ENCODE measurements at regions not wholly inside any gene's neighbourhood (a gene's known extent, or its start where the extent isn't known, plus 50 kb on each side); places are given as distances from the start of the nearest gene placed in this dataset.

DNA sequence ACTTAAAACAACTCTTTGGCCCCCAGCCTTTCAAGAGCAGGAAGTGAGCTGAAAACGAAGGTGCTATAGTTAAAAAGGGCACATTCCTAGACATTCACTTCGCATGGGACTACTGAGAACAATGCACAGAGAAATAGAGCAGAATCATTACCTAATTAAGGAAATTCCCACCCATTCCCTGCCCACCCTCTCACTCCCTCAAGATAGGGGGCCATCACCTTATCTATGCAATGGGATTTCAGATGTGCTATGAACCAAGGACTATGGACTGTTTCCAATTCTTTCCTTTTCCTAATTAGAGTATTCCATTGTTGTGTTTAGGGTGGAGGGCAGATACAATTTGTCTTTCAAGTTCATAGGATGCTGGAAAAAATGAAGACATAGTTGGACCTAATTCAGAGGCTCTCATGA is 476.8 kb downstream of the CETN3 start:
- WGBS, 2 experiments (ENCODE audit: extremely low coverage in 2 of 2, insufficient read length in 1 of 2) = no CpG with 5 or more reads among the region's 2 CpGs
- in situ Hi-C loops (cut with MboI; ENCODE audit: low sequenced_read_pairs) (no loop called here), intact Hi-C loops (cut with micrococcal nuclease) (no loop called here), dilution Hi-C loops (cut with HindIII; ENCODE audit: low sequenced_read_pairs, unreplicated experiment) (no loop called here)
- no peaks in the 10 kb centered on the region for H3K4me1 ChIP-seq (ENCODE audit: control insufficient read depth, insufficient read depth, low read length)
- H4K91ac ChIP-seq (ENCODE audit: insufficient read depth, low read depth, low read length) = no peak overlapping the region
- H3K9me1 ChIP-seq (ENCODE audit: insufficient read depth, low read length) = no peaks in the 10 kb centered on the region
- H2BK5ac ChIP-seq (ENCODE audit: low read depth, low read length, poor library complexity, severe bottlenecking) = no peak overlapping the region
- no peak overlapping the region for H2AK5ac ChIP-seq (ENCODE audit: low read depth, low read length)
- H4K5ac ChIP-seq (ENCODE audit: low read depth, low read length) = no peak overlapping the region
- no peak overlapping the region for H3K14ac ChIP-seq (replicated peaks; ENCODE audit: low read depth, low read length)
- H3K27ac ChIP-seq (ENCODE audit: insufficient read depth, low read length) = no peak overlapping the region
- no peak overlapping the region for H3K56ac ChIP-seq (ENCODE audit: extremely low read depth, insufficient read depth, low read length)
- H2BK120ac ChIP-seq (ENCODE audit: low read depth, low read length) = no peak overlapping the region
- CTCF ChIA-PET = no interaction called here
- DNase-seq (no peak), ATAC-seq (ENCODE audit: low read depth) (no peak)
- POLR2A ChIA-PET (ENCODE audit: unreplicated experiment) = no interaction called here
- no peak overlapping the region for H2BK20ac ChIP-seq (ENCODE audit: low read depth, low read length)
- no peak overlapping the region for H3K18ac ChIP-seq (ENCODE audit: low read depth, low read length)
- H2AK9ac ChIP-seq (replicated peaks; ENCODE audit: low read depth, low read length, poor library complexity) = no peak overlapping the region
- no peak overlapping the region for H2AFZ ChIP-seq (replicated peaks; ENCODE audit: low read length, poor library complexity)
- no peak overlapping the region for H3K9ac ChIP-seq (ENCODE audit: low read depth, low read length)
- no peak overlapping the region for H2BK15ac ChIP-seq (ENCODE audit: low read depth, low read length)
- no peaks in the 10 kb centered on the region for H3K9me3 ChIP-seq (ENCODE audit: control insufficient read depth, insufficient read depth, low read length)
- H3K4me3 ChIP-seq (ENCODE audit: insufficient read depth, low read depth, low read length) = no peak overlapping the region
- H3K36me3 ChIP-seq (ENCODE audit: control insufficient read depth, insufficient read depth, low read length) = no peaks in the 10 kb centered on the region
- no peak overlapping the region for H4K8ac ChIP-seq (ENCODE audit: low read depth in 2 of 2, low read length in 2 of 2)
- no peaks in the 10 kb centered on the region for H3K79me1 ChIP-seq (ENCODE audit: low read depth in 1 of 2, low read length in 2 of 2)
- TF ChIP-seq CHD1 (IDR thresholded peaks at IDR 0.05; ENCODE audit: low read depth, low read length) (no peak), FOS (IDR thresholded peaks at IDR 0.05; ENCODE audit: low read depth, low read length) (no peak), MAZ (IDR thresholded peaks at IDR 0.05; ENCODE audit: borderline replicate concordance, low read depth, low read length) (no peak), POLR2A (IDR thresholded peaks at IDR 0.05; ENCODE audit: low read depth, low read length) (no peak)
- TF ChIP-seq, protein P1, sequence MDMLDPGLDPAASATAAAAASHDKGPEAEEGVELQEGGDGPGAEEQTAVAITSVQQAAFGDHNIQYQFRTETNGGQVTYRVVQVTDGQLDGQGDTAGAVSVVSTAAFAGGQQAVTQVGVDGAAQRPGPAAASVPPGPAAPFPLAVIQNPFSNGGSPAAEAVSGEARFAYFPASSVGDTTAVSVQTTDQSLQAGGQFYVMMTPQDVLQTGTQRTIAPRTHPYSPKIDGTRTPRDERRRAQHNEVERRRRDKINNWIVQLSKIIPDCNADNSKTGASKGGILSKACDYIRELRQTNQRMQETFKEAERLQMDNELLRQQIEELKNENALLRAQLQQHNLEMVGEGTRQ (IDR thresholded peaks at IDR 0.05; ENCODE audit: low read depth, low read length) = no peak
- H3K4ac ChIP-seq (ENCODE audit: low read depth, low read length) = no peak overlapping the region
- H4K20me1 ChIP-seq (ENCODE audit: insufficient read depth, low read length) = no peaks in the 10 kb centered on the region
- no peak overlapping the region for H3K4me2 ChIP-seq (ENCODE audit: low read depth, low read length)
- H3K27me3 ChIP-seq (ENCODE audit: control insufficient read depth, insufficient read depth, low read length) = no peaks in the 10 kb centered on the region
- BruUV-seq (replicated peaks) = no TSS peak
- H3K23ac ChIP-seq (ENCODE audit: low read depth, low read length) = no peak overlapping the region
